NCI-H1092 treated with DMSO at 0.1 percent for 48 hours (cell line): ENCODE measurements at regions not wholly inside any gene's neighbourhood (a gene's known extent, or its start where the extent isn't known, plus 50 kb on each side); places are given as distances from the start of the nearest gene placed in this dataset.
"Not testable (repeated sequence)": the region's sequence is repeated elsewhere in the genome, so short reads cannot be mapped to it uniquely, and the experiment has no call there.

ENCODE experiments used
- DNase-seq: peaks from one replicate; lab custom pipeline; 2025; lab: John Stamatoyannopoulos, UW

DNA sequence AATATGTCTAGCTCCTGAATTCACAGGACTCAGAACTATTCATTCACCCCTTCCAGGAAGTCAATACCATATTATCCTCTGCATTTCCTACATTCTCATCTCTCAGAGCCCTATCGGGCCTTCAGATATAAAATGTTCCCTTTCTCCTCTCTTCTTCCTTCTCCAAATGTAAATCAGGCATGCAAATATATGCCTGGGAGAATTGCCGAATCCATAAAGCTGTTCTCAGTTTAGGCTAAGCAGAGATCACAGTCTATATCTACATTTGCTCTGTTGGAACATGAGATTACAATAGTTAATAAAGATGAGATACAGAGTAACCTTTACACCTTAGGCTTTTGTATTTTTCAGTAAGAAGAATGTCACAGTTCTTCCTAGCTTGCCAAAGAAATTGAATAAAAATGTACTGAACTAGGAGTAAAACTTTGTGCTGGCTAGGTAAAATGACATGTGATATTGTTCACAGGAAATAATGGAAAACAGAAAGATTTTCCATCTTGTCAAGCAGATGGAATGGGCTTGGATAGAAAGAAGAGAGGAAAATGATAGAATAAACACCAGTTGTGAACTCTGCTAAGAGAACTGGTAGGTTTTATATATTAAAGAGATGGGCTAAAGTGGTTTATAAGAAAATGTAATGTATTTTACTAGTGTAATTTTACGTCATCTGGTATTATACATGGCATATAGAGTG lies 161.5 kb downstream of the NRIP1 start:
- no peak for DNase-seq

DNA sequence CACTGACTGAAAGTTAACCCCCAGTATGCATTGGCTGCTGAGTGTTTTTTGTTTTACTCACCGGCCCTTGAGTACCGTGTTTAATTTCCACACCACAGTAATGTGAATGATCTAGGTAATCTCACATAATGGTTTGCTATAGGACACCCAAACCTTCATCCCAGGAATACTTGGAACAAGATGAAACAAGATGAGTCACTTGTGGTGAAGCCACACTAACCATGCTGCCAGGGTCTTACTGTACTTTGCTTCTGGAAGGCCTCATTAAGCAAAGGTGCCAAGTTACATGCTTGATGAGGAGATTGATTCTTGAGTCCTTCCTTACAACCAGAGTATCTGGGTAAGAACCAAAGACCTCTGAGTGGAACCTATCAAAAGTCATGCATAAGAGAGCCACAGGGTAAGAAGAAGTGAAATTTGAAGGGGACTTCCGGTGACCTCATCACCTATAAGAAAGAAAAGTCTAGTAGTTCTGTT lies 163.3 kb downstream of the NRIP1 start:
- no peak for DNase-seq

DNA sequence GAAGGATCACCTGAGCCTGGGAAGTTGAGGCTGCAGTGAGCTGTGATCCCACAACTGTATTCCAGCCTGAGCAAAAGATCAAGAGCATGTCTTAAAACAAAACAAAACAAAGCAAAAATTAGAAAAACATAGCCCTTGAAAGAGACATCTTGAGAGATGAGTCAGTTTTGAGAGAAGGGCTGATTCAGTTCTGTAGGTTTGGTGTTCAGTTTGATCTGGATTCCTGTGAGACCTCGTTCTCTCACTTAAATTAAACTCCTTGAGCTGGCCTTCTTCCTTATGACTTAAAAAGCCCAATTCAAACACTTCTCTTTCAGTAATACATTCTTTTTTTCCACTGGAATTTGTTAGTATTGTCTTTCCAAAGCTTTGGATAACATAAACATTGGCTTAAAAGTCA lies 164.2 kb downstream of the NRIP1 start:
- DNase-seq = no peak

DNA sequence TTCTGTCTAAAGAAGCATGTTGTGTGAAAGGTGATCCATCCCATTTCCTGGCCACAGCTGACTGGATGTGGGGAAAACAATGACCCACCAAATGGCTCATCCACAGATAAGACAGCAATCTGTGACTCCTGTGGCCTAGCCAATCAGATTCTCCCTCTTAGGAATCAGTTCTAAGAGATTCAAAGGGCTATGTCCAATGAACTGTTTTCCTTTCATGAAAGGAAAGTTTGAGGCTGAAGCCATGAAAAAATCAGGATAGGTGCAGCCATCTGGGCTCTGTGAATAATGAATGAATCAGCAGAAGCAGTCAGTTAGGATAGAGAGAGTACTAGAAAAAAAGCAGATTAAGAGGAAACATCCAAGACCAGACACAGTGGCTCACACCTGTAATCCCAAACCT lies 164.7 kb downstream of the NRIP1 start:
- no peak for DNase-seq

DNA sequence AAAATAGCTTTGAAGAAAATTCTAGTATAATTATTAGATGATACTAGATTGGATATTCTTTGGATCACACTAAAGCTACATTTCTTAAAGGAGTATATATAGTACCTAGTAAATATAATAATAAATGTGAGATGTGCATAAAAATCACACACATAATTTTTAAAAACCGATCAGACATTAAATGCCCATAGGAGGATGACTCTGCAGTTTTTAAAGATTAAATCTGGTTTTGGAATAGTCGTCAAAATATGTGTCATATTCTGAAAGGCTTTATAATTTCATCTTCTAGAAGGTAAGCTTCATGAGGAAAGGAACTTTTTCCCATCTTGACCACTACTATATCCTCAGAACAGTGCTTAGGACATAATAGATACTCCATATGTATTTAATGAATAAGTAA lies 169.0 kb downstream of the NRIP1 start:
- DNase-seq = no peak

DNA sequence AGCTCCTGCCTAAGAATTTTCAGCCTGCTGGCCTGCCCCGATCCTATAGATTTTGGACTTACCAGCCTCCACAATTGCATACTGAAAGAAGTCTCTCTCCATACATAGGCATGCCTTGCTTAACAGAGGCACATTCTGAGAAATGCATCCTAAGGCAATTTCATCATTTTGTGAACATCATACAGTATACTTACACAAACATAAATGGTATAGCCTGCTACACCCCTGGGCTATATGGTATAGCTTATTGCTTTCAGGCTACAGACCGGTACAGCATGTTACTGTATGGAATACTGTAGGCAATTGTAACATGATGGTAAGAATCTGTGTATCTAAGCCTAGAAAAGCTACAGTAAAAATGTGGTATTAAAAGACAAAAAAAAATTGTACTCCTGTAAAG lies 174.7 kb downstream of the NRIP1 start:
- no peak for DNase-seq

DNA sequence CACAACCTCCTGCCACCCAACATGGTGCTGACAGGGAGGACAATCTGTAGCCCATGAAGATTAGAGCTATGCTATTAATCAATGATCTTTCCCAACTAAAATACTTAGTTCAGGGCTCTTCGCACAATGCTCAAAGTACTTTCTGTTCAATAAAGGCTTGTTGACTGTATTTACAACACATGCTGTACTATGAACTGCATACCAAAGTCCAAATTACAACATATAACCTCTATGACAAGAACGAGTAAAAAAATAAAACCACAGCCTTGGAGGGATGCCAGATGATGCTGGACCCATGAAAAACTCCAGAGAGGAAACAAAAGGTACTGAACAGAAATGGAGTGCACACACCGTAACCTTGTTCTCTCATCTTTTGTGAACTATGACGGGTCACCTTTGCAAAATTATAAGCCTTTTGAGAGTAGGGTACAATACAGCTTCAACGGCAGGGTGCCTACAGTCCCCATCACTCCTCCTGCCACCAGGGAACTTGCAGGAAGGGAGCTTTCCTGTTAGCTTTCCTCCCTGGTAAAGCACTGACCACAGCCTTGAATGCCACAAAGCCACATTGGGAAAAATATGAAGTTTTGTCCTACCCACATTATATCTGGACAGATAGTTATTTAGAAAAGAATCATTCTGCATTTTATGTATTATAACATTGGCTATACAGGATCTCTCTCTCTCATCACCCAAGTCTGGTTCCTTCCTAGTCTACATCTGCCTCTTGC lies 175.6 kb downstream of the NRIP1 start:
- no peak for DNase-seq

DNA sequence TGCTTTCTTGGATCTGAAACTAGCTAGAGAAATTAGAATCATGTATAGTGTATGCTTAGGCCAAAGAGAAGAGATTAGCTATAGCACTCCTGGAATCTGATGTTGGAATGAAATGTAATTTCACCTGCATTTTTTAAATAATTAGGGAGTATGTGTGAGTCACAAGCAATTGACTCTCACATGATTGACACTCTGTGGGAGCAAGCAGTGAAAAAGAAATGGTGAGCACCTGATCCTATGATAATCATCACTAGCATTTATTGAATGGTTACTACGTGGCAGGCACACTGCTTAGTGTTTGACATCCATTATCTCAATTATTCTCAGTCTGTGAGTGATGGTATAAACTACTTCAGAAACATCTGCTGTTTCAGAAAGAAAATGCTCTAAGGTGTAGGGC lies 176.6 kb downstream of the NRIP1 start:
- DNase-seq = no peak

DNA sequence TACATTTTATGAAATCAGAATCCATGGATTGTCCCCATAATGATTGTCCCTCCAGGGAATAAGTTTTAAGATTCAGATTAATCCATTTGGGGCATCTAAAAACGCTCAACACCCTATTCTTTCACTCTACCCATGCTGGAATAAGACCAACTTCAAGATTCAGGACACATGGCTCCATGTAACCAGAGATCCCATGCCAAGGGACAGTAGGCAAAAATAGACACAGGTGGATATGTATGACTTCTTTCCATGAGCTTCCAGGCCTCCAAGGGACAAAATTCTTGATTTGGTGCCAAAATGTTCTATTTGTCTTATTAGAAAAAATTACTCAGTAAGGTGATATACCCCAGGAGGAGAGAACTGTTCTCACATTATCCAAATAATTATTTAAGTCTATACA lies 178.8 kb downstream of the NRIP1 start:
- no peak for DNase-seq

DNA sequence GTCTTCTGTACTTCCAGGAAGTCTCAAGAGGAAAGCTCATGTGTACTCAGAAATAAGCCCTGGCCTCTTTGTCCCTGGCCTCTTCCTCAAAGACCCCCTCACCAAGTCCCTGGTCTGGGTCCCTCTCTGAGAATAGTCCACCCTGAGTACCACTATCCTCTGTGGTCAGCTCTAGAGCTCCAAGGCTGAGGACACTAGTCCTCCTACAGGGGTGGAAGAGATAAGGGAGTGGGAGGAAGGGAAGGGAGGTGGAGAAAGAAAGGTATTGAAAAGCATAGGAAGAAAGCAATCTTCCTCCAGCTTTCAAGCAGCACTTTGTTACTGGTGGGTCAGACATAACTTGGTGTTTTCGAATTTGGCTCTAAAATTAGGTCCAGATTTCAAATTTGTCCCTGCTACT lies 181.4 kb downstream of the NRIP1 start:
- no peak for DNase-seq

DNA sequence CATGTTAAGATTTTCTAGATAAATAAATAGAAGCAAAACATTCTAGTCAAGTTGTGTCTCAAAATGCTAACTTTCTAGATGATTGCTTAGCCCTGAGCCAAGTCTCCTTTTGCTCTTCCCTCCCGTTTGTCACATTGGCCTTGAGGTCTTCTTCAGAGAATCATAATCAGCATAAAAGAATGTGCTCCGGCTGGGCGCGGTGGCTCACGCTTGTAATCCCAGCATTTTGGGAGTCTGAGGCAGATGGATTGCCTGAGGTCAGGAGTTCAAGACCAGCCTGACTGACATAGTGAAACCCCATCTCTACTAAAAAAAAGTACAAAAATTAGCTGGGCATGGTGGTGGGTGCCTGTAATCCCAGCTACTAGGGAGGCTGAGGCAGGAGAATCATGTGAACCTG lies 182.3 kb downstream of the NRIP1 start:
- DNase-seq = not testable (repeated sequence)

DNA sequence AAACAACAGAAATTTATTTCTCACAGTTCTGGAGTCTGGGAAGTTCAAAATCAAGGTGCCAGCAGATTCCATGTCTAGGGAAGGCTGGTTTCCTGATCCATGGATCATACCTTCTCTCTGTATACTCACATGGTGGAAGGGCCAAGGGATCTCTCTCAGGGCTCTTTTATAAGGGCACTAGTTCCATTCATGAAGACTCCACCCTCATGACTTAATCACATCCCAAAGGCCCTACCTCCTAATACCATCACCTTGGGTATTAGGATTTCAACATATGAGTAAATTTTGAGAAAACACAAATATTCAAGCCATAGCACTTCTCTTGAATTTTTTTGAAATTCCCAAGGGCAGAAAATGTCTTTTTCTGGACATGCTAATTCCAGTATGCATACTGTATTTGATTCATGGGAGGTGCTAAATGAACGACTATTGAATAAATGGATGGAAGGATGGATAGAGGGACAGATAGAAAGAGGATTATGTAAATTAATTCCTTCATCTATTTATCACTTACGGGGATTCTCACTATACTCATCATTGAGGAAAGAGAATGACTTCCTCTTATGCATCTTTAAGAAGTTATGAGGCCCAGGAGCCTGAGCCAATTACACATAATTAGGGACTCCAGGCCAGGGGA lies 182.8 kb downstream of the NRIP1 start:
- DNase-seq = no peak

DNA sequence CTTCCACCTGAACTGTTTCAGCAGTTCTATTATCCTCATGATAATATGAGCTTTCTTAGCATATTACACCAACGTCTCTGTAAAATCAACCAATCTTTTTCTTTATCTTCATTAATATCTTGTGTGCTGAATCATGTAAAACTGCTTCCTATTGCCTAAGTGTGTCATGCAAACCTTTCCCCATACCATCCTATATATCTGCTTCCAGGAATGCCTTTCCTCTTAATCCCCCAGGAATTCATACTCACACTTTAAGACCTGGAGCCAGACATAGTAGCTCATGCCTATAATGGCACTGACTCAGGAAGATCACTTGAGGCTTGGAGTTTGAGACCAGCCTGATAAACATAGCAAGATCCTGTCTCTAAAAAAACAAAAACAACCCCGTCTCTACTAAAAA lies 183.9 kb downstream of the NRIP1 start:
- DNase-seq = no peak

DNA sequence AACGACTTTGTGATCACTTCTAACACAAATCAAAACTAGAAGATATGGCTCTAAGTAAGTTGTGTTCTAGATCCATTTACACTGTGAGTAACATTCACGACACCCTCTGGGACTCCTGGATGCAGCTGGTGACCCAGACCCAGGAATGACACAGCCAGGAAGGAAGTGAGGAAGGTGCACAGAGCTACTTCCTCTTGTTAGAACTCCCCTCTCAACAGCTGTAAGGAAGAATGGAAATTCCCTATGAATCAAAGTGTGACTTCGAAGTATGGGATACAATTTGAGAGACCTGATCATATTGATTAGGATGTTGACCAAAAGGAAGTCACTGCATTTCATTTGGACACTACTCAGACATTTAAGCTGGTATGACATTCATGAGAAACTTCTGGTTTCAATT lies 185.3 kb downstream of the NRIP1 start:
- DNase-seq = no peak

DNA sequence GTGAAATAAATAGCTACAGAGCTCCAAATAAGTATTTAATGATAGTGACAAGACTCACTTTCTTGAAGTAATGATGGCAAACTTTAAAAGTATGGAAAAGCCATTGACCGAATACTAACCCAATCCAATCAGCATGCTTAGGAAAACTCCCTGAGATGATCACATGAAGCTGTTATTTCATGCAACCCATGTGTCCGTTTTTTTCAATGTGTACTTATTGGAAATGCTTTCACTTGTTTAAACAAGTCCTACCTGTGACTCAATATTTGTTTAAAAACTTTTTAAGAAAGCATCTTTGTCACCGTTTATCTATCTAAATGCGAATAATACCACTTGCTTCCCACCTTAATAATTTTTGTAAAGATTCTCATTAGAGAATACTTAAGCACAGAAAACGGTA lies 185.8 kb downstream of the NRIP1 start:
- no peak for DNase-seq

DNA sequence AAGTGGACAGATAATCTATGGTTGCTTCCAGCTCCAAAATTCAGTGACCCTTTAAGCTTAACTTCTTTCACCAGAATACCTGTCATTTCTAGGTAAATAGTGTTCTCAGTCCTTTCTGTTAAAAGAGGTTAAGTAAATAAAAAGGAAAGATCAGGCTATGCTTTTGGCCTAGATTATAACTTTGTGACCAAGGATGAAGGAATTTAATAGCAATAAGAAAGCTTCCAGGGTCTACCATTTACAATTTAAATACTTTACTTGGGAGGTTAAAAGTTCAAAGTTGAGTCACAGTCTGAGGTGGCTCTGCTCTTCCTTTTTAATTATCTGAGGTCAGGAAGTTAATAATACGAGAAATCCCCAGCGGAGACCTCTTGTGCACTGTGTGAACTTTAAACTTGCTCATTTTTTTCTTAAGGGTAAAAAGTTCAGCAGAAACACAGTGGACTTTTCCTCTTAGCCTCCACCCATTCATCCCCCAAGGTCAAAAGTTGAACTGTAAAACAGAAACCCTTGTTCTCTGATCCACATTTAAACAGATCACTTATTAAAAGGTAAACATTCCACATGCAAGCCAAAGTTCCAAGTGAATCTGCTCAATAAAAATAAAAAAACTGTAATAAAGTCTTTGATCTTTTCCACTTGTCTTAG lies 187.1 kb downstream of the NRIP1 start:
- DNase-seq = no peak

DNA sequence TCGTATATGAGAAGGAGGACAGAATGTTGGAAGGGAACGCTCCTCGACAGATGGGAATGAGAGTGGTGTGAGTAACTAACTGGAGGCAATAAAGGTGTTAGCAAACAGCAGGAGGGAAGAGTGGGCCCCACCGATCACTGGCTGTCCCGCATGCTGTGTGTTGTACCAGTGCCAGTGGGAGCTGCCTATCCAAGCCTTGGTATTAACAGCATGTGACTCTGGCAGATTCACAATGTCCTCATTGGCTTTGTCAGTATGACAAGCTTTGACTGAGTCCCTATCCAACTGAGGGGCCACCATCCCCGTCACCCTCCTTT lies 188.3 kb downstream of the NRIP1 start:
- no peak for DNase-seq

DNA sequence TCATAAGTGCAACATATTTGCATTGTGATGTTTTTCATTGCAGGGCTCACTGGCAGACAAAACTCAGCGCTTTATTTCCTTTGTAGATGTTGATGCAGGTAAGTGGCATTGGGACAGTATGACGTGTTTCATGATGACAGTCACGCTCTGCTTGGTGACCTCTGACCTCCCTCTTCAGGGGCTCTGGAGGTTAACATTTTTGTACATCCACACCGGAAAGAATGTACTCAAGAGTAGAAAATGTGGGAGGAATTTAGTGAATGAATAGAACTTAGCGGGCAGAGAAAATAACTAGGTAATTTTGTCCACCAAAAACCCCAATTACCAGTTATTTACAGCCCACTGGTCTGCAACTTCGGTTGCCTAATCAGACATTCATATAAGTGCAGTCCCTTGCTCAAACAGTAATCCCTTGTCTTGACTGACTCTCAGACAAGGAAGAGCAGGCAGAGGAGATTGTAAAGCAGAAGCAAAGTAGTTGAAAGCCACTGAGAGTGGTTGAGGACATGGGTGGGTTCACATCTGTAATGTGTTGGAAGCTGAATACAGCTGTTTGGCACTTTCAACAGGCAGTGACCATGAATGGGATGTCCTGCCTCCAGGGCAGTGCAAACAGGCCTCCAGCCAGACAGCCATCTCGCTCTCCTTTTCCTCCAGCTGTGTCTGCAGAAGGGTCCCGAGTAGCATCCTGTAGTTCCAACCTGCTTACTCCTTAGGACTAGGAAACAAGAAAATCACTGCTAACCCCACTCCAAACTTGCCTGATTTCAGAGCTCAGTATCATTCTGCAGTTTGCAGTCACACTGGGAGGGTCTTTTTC lies 188.9 kb downstream of the NRIP1 start:
- DNase-seq = no peak

DNA sequence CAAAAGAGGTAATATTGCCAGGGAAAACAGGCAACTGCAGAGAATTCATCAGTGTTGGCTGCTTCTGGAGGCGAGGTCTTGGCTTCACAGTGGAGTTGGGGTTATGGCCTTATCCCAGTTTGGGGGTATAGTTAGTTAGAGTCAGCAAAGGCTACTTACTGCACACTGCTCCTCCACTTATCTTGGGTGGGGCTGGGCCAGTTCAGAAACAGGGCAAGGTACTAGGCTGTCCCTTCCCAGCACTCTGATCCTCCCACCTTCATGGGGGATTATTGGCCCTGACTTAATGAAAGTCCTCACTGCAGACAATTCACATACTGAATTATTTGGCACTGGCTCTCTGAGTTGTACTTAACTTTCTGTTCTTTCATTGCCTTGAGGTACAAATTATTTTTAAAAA lies 189.6 kb downstream of the NRIP1 start:
- DNase-seq = no peak

DNA sequence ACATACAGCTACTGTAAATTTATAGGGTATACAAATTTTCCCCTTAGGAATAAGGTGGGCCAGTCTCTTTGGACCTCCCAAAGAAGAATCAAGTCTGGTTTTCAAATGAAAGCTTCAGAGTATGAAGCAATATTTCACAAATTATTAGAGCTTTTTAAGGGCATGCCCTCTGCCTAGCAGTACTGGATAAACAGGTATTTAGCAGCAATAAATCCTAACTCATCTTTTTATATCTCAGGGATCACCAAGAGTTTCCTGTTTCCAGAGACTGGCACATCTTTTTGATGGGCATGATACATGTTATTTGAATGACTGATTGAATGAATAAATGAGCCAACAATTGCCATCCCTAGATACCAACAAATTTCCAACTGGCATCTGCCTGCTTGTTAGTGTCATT lies 190.4 kb downstream of the NRIP1 start:
- DNase-seq = no peak

DNA sequence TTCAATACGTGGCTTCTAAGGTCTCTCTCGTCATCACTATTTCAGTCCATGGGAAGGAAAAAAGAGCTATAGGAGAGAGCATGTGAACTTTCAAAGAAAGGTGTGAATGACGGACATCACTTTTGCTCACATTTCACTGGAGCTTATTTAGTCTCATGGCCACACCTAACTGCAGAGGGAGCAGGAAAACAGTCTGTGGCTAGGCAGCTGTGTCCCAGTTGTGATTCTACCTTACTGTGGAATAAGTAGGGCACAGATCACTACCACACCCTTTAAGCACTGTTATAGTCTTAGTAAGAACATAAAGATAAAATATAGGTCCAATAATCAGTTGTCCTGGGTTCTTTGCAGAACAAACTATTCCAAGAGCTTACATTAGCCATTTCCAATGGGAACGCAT lies 192.9 kb downstream of the NRIP1 start:
- DNase-seq = no peak

DNA sequence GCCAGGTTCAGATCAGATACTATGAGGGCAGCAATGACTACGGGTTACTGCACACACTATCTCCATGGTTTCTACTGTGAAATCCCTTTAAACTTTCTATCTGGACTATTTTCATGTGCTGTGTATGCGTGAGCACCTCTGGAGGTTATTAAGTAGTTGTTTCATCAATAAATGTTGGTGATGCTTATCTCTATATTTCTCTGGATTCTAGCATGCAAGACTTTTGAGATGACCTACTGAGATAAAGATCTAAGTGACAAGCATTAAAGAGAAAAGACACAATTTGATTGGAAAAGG lies 194.0 kb downstream of the NRIP1 start:
- no peak for DNase-seq
